ENCODE measurements at regions not wholly inside any gene's neighbourhood (a gene's known extent, or its start where the extent isn't known, plus 50 kb on each side); places are given as distances from the start of the nearest gene placed in this dataset.

DNA sequence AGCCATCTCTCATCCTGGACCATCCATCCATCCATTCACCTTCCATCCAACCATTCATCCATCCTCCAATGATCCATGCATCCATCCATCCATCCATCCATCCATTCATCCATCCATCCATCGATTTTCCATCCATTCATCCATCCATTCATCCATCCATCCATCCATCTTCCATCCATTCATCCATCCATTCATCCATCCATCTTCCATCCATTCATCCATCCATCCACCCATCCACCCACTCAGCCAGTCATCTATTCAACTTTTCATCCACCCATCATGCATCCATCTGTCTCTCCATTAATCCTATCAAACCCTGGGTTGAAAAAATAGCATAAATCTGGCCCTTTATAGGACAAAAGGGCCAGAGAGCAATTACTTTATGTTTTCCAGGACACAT is 158.3 kb upstream of the WSCD1 start:
- no peak for DNase-seq (ENCODE audit: low spot score)
- TF ChIP-seq, protein P1, sequence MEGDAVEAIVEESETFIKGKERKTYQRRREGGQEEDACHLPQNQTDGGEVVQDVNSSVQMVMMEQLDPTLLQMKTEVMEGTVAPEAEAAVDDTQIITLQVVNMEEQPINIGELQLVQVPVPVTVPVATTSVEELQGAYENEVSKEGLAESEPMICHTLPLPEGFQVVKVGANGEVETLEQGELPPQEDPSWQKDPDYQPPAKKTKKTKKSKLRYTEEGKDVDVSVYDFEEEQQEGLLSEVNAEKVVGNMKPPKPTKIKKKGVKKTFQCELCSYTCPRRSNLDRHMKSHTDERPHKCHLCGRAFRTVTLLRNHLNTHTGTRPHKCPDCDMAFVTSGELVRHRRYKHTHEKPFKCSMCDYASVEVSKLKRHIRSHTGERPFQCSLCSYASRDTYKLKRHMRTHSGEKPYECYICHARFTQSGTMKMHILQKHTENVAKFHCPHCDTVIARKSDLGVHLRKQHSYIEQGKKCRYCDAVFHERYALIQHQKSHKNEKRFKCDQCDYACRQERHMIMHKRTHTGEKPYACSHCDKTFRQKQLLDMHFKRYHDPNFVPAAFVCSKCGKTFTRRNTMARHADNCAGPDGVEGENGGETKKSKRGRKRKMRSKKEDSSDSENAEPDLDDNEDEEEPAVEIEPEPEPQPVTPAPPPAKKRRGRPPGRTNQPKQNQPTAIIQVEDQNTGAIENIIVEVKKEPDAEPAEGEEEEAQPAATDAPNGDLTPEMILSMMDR (IDR thresholded peaks at IDR 0.05; ENCODE audit: extremely low read depth, insufficient read depth, missing control alignments), result no peak
- in situ Hi-C loops (cut with MboI; ENCODE audit: low pct_unique_long_range_greater_than_20kb, low sequenced_read_pairs, unreplicated experiment), result no loop called here

- TF ChIP-seq, protein P1 (IDR thresholded peaks at IDR 0.05; ENCODE audit: extremely low read depth, insufficient read depth, missing control alignments), result no peak
- DNase-seq (ENCODE audit: low spot score), result no peak
- in situ Hi-C loops (cut with MboI; ENCODE audit: low pct_unique_long_range_greater_than_20kb, low sequenced_read_pairs, unreplicated experiment), result no loop called here
Measured at GRCh38 chr17:5913032-5913531, 157.1 kb upstream of the WSCD1 start.

DNA sequence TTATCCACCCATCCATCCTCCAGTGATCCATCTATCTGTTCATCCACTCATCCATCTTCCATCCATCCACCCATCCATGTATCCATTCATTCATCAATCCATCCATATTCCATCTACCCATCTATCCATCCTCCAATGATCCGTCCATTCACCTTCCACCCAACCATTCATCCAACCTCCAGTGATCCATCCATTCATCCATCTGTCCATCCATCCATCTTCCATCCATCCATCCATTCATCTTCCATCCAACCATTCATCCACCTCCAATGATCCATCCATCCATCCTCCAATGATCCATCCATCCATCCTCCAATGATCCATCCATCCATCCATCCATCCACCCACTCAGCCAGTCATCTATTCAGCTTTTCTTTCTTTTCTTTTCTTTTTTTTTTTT is 156.5 kb upstream of the WSCD1 start:
- DNase-seq (ENCODE audit: low spot score), result no peak
- in situ Hi-C loops (cut with MboI; ENCODE audit: low pct_unique_long_range_greater_than_20kb, low sequenced_read_pairs, unreplicated experiment), result no loop called here
- TF ChIP-seq, protein P1 (IDR thresholded peaks at IDR 0.05; ENCODE audit: extremely low read depth, insufficient read depth, missing control alignments), result no peak

- DNase-seq (ENCODE audit: low spot score), result no peak
- in situ Hi-C loops (cut with MboI; ENCODE audit: low pct_unique_long_range_greater_than_20kb, low sequenced_read_pairs, unreplicated experiment), result no loop called here
- TF ChIP-seq, protein P1 (IDR thresholded peaks at IDR 0.05; ENCODE audit: extremely low read depth, insufficient read depth, missing control alignments), result no peak
Measured at GRCh38 chr17:5915337-5915736, 154.8 kb upstream of the WSCD1 start.

- in situ Hi-C loops (cut with MboI; ENCODE audit: low pct_unique_long_range_greater_than_20kb, low sequenced_read_pairs, unreplicated experiment), result no loop called here
- TF ChIP-seq, protein P1 (IDR thresholded peaks at IDR 0.05; ENCODE audit: extremely low read depth, insufficient read depth, missing control alignments), result no peak
- DNase-seq (ENCODE audit: low spot score), result no peak
Measured at GRCh38 chr17:5919089-5919488, 151.1 kb upstream of the WSCD1 start.

GRCh38 chr17:5921512-5922282 is 148.5 kb upstream of the WSCD1 start:
- in situ Hi-C loops (cut with MboI; ENCODE audit: low pct_unique_long_range_greater_than_20kb, low sequenced_read_pairs, unreplicated experiment), result no loop called here
- no peak for DNase-seq (ENCODE audit: low spot score)
- TF ChIP-seq, protein P1 (IDR thresholded peaks at IDR 0.05; ENCODE audit: extremely low read depth, insufficient read depth, missing control alignments), result no peak

Measured in GM13977 (cell line).